ENCODE measurements at regions not wholly inside any gene's neighbourhood (a gene's known extent, or its start where the extent isn't known, plus 50 kb on each side); places are given as distances from the start of the nearest gene placed in this dataset.

GRCh38 chr13:106042996-106043581 is 492.4 kb downstream of the EFNB2 start:
- Histone ChIP-seq H4K20me1 (replicated peaks in 1 of 2; ENCODE audit: control insufficient read depth in 1 of 2, insufficient read depth in 2 of 2, low read length in 2 of 2) (no peaks in the 10 kb centered on the region), H3K36me3 (ENCODE audit: control insufficient read depth in 2 of 4, insufficient read depth in 4 of 4, low read length in 3 of 4) (no peaks in the 10 kb centered on the region), H3K9me3 (ENCODE audit: insufficient read depth in 2 of 2, low read depth in 1 of 2, low read length in 1 of 2) (no peaks in the 10 kb centered on the region), H2BK120ac (replicated peaks; ENCODE audit: low read depth, low read length) (no peak overlapping the region), H2AFZ (ENCODE audit: low read length) (no peak overlapping the region), H3K27ac (ENCODE audit: low read depth, low read length) (no peak overlapping the region), H3K14ac (ENCODE audit: insufficient read length) (no peak overlapping the region), H2BK5ac (ENCODE audit: low read depth, low read length) (no peak overlapping the region), H4K5ac (ENCODE audit: insufficient read length, low read depth, low read length) (no peak overlapping the region), H3K79me1 (ENCODE audit: low read depth, low read length) (no peaks in the 10 kb centered on the region), H2AK5ac (ENCODE audit: low read depth, low read length) (no peak overlapping the region), H3K79me2 (ENCODE audit: control insufficient read depth in 1 of 2, insufficient read depth in 2 of 2, low read length in 2 of 2) (no peaks in the 10 kb centered on the region), H2BK15ac (ENCODE audit: low read length) (no peak overlapping the region), H3K18ac (ENCODE audit: extremely low read depth, low read length) (no peak overlapping the region), H3K4me1 (replicated peaks in 1 of 4; ENCODE audit: control insufficient read depth in 3 of 4, insufficient read depth in 4 of 4, low read length in 3 of 4) (no peaks in the 10 kb centered on the region), H2BK20ac (ENCODE audit: low read length) (no peak overlapping the region), H3K4me3 (ENCODE audit: extremely low read depth in 1 of 4, insufficient read depth in 2 of 4, low read depth in 3 of 4, low read length in 4 of 4) (no peak overlapping the region), H3K4me2 (ENCODE audit: insufficient read depth in 1 of 2, low read depth in 2 of 2, low read length in 2 of 2) (no peak overlapping the region), H3K4ac (replicated peaks; ENCODE audit: insufficient read length, low read depth, low read length) (no peak overlapping the region), H3K56ac (replicated peaks; ENCODE audit: insufficient read length, low read depth, low read length) (no peak overlapping the region), H3K23ac (ENCODE audit: insufficient read length) (no peak overlapping the region), H4K8ac (ENCODE audit: extremely low read depth, insufficient read depth, low read length) (no peak overlapping the region), H4K91ac (replicated peaks; ENCODE audit: insufficient read length, low read length) (no peak overlapping the region), H3K23me2 (ENCODE audit: low read depth, low read length) (no peaks in the 10 kb centered on the region), H3K9ac (replicated peaks in 1 of 4; ENCODE audit: extremely low read depth in 1 of 4, low read depth in 3 of 4, low read length in 3 of 4) (no peak overlapping the region), H2BK12ac (ENCODE audit: low read depth, low read length) (no peak overlapping the region), H3K27me3 (replicated peaks in 1 of 4; ENCODE audit: control insufficient read depth in 3 of 4, extremely low read depth in 1 of 4, insufficient read depth in 3 of 4, low read length in 3 of 4) (no peaks in the 10 kb centered on the region)
- ChIA-PET CTCF (ENCODE audit: partially characterized antibody) (interaction anchor here (0.8 kb wide), 1 partner anchor 632 kb away, joined by 3 read pairs; no protein-coding TSS in a partner anchor), POLR2A (ENCODE audit: partially characterized antibody) (no interaction called here)
- DNase-seq (ENCODE audit: low read depth in 1 of 2, low spot score in 2 of 2) (no peak), FAIRE-seq (no peak)
- WGBS, 2 experiments (ENCODE audit: extremely low coverage in 1 of 2, insufficient coverage in 1 of 2, insufficient read length in 1 of 2, insufficient replicate concordance in 2 of 2, low coverage in 1 of 2, low lambda C conversion rate in 2 of 2, missing lambda C conversion rate in 1 of 2), result 80% methylated on average over 1 of the region's 1 CpG; no CpG with 5 or more reads in 1 of the 2 experiments
- no peak for TF ChIP-seq KDM1A (IDR thresholded peaks at IDR 0.05; ENCODE audit: borderline replicate concordance, low read length)
- no peak for TF ChIP-seq JUN (IDR thresholded peaks at IDR 0.05; ENCODE audit: low read depth, low read length)
- TF ChIP-seq E2F6 (IDR thresholded peaks at IDR 0.05), result no peak
- TF ChIP-seq RNF2 (IDR thresholded peaks at IDR 0.05; ENCODE audit: borderline replicate concordance, low read depth, low read length, missing control alignments, poor library complexity, severe bottlenecking), result no peak
